GM10266 (cell line): ENCODE measurements at regions not wholly inside any gene's neighbourhood (a gene's known extent, or its start where the extent isn't known, plus 50 kb on each side); places are given as distances from the start of the nearest gene placed in this dataset.

Experiments used
- DNase-seq: peaks from one replicate; pipeline ENCODE4 v3.0.0; 2012; ENCODE audit errors: extremely low spot score
- CTCF ChIP-seq: IDR thresholded peaks from 2 replicates; pipeline ENCODE4 v1.5.1; 2012; ENCODE audit warnings: mild to moderate bottlenecking, low read depth; ENCODE audit not compliant: control insufficient read depth, insufficient read depth; ENCODE audit errors: missing control alignments

- no peak for DNase-seq
- no peak for TF ChIP-seq CTCF
Measured at GRCh38 chr2:173435574-173435973, 80.9 kb downstream of the CDCA7 start.

DNA sequence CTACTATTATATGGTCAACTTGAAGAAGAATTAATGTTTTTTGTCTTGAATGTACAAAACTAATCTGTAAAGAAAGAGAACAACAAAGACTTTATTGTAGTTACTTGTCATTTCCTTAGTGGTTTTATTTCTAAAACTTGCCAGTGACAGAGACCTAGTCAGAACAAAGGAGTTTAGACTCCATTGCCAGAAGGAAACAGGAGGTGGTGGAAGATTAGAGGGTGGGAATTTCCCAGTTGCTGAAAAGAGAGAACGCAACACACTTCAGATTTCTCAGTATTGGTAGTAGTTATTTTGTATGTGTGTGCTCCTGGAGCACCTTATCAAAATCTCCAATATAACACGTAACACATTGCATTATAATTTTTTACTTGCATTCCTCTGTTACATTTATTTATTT, 81.4 kb downstream of the CDCA7 start:
- no peak for DNase-seq
- TF ChIP-seq CTCF: no peak

GRCh38 chr2:173441222-173441621, 86.5 kb downstream of the CDCA7 start:
- no peak for TF ChIP-seq CTCF
- no peak for DNase-seq

DNA sequence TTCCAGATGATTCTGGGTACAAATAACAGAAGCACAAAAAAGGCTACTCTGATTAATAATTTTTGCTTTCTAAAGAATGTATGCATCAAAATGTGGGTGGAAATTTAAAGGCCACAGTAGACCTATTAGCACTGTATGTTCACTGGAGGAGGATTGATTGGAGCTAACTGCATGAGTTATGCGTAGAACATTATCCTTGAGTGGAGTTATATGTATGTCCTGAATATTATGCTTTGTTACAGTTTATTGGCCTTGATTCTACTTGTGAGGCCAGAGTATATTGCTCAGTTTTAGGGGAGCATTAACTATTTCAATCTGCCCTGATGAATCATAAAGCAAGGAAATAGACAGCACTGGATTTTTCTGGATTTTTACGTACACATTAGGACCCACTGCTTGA, 87.9 kb downstream of the CDCA7 start:
- DNase-seq: no peak
- no peak for TF ChIP-seq CTCF

DNA sequence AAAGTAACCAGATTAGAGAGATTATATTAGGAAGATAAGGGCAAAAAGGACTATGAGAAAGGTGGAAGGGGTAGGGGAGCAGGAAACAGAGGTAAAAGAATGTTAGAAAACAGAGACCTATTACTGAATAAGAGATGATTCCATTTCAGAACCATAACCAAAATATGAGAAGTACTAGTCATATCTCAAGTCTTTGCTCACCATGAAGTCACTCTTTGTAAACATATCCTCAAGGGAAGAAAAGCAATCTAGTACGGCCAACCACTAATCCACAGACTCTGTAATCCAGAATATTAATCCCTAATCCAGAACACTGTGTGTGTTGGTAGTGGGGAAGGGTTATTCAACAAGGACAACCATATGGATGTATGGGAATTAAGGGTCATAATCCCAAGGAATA, 92.0 kb downstream of the CDCA7 start:
- no peak for DNase-seq
- no peak for TF ChIP-seq CTCF

DNA sequence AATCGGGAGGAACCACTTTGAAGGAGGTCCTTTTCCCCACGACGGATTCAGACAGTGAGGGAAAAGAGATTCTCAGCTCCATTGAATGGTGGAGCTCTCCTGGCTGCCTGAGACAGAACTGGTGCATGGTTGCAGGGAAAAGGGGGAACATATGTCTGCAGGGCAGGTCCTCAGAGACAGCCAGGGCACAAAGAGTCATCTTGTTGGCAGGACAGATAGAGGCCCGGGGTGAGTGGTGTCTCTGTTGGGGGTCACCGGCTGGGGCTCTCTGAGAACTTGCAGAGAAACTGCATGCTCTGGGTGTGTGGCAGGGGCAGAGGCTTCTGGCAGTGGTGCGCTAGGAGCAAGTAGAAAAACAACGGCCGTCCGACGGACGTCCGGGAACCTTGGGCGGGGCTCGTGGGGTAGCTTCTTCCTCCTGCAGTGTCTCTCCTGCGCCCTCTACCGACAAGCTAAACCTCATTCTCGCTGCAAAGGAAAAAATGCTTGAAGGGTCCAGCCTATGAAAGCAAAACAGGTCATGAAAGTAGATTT, 94.3 kb downstream of the CDCA7 start:
- DNase-seq: peak; percentile 61
- TF ChIP-seq CTCF: peak; percentile 73

DNA sequence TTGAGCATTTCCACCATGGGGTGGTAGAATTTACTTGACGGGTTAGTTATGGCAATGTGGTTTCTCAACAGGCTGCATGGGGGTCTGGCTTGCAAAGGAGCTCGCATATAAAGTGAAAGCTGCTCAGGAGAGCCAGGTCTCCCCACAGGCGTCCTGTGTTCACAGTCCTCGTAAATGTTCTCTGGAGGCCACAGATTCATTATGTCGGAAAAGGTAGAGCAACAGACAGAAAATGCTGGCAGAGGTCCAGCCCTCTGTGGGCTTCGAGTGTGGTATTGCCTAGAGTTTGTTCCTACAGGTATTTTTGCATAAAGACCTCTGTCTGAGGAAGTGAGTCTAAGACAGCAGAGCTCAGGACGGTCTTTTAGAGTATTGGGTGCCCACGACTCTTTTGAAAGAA, 96.4 kb downstream of the CDCA7 start:
- no peak for TF ChIP-seq CTCF
- DNase-seq: no peak
